ENCODE measurements at regions not wholly inside any gene's neighbourhood (a gene's known extent, or its start where the extent isn't known, plus 50 kb on each side); places are given as distances from the start of the nearest gene placed in this dataset.

GRCh38 chr3:188037965-188038581 is 115.9 kb upstream of the LPP start:
- DNase-seq (ENCODE audit: low read depth in 2 of 2): no peak

- DNase-seq (ENCODE audit: low read depth in 2 of 2): no peak
Observed at GRCh38 chr3:188041193-188041592, 112.8 kb upstream of the LPP start.

GRCh38 chr3:188041895-188042294 is 112.1 kb upstream of the LPP start:
- no peak for DNase-seq (ENCODE audit: low read depth in 2 of 2)

- no peak for DNase-seq (ENCODE audit: low read depth in 2 of 2)
Observed at GRCh38 chr3:188042466-188042865, 111.5 kb upstream of the LPP start.

- DNase-seq (ENCODE audit: low read depth in 2 of 2): no peak
Observed at GRCh38 chr3:188043891-188044290, 110.1 kb upstream of the LPP start.

- no peak for DNase-seq (ENCODE audit: low read depth in 2 of 2)
Observed at GRCh38 chr3:188046561-188047211, 107.3 kb upstream of the LPP start.

- DNase-seq (ENCODE audit: low read depth in 2 of 2): no peak
Observed at GRCh38 chr3:188047536-188047935, 106.4 kb upstream of the LPP start.

GRCh38 chr3:188049606-188050530 is 104.1 kb upstream of the LPP start:
- no peak for DNase-seq (ENCODE audit: low read depth in 2 of 2)

- DNase-seq (ENCODE audit: low read depth in 2 of 2): no peak
Observed at GRCh38 chr3:188051801-188052168, 102.2 kb upstream of the LPP start.

- DNase-seq (ENCODE audit: low read depth in 2 of 2): no peak
Observed at GRCh38 chr3:188052169-188053035, 101.6 kb upstream of the LPP start.

- no peak for DNase-seq (ENCODE audit: low read depth in 2 of 2)
Observed at GRCh38 chr3:188053036-188053340, 101.0 kb upstream of the LPP start.

GRCh38 chr3:188053710-188054380 is 100.1 kb upstream of the LPP start:
- no peak for DNase-seq (ENCODE audit: low read depth in 2 of 2)

- DNase-seq (ENCODE audit: low read depth in 2 of 2): no peak
Observed at GRCh38 chr3:188054541-188054940, 99.4 kb upstream of the LPP start.

GRCh38 chr3:188055388-188055787 is 98.6 kb upstream of the LPP start:
- DNase-seq (ENCODE audit: low read depth in 2 of 2): no peak

GRCh38 chr3:188057124-188057523 is 96.8 kb upstream of the LPP start:
- no peak for DNase-seq (ENCODE audit: low read depth in 2 of 2)

- no peak for DNase-seq (ENCODE audit: low read depth in 2 of 2)
Observed at GRCh38 chr3:188058569-188059184, 95.3 kb upstream of the LPP start.

- DNase-seq (ENCODE audit: low read depth in 2 of 2): no peak
Observed at GRCh38 chr3:188059351-188059750, 94.6 kb upstream of the LPP start.

GRCh38 chr3:188060264-188060835 is 93.6 kb upstream of the LPP start:
- DNase-seq (ENCODE audit: low read depth in 2 of 2): no peak

GRCh38 chr3:188060840-188061544 is 93.0 kb upstream of the LPP start:
- DNase-seq (ENCODE audit: low read depth in 2 of 2): peak; percentile 48 to 52

GRCh38 chr3:188062216-188062615 is 91.7 kb upstream of the LPP start:
- no peak for DNase-seq (ENCODE audit: low read depth in 2 of 2)

All from stimulated activated CD8-positive, alpha-beta memory T cell treated with anti-CD3 and anti-CD28 coated beads, Interleukin-15, amount 100 ng/mL, for 48 hours (primary cell).